ENCODE measurements at regions not wholly inside any gene's neighbourhood (a gene's known extent, or its start where the extent isn't known, plus 50 kb on each side); places are given as distances from the start of the nearest gene placed in this dataset.
A peak's percentile ranks its signal among the peaks of the same experiment; 100 is the strongest.
"Not testable (repeated sequence)": the region's sequence is repeated elsewhere in the genome, so short reads cannot be mapped to it uniquely, and the experiment has no call there.

- no peak overlapping the region for H3K4me3 ChIP-seq (replicated peaks in 1 of 2; ENCODE audit: low read depth in 2 of 2, low read length in 2 of 2)
- TF ChIP-seq CTCF (IDR thresholded peaks at IDR 0.05; ENCODE audit: low read depth, low read length) = no peak
- DNase-seq (ENCODE audit: low read depth in 2 of 2) = no peak
Measured at GRCh38 chr6:18629571-18629970, 242.4 kb downstream of the RNF144B start.

- peak; percentile 40 to 59 for DNase-seq (ENCODE audit: low read depth in 2 of 2)
- no peak for TF ChIP-seq CTCF (IDR thresholded peaks at IDR 0.05; ENCODE audit: low read depth, low read length)
Measured at GRCh38 chr6:18632670-18633410, 245.7 kb downstream of the RNF144B start.

DNA sequence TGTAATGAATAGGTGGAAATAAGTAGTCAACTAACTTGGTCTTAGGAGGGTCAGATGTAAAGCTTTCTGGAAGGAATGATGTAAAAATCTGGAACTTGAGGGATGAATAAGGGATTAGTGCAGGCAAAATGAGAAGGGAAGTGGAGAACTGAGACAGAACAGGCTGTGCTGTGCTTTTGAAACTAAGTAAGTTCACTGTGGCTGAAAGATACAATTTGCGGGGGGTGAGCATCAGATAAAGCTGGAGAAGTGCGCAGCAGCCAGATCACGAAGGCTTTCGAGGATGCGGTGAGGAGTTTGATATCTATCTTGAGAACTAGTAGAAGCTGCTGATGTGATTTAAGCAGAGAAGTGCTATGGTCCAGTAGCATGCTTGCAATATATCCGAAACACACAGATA, 247.8 kb downstream of the RNF144B start:
- no peak for TF ChIP-seq CTCF (IDR thresholded peaks at IDR 0.05; ENCODE audit: low read depth, low read length)
- H3K4me3 ChIP-seq (replicated peaks in 1 of 2; ENCODE audit: low read depth in 2 of 2, low read length in 2 of 2) = no peak overlapping the region
- DNase-seq (ENCODE audit: low read depth in 2 of 2) = no peak

More at GRCh38 chr6:18632670-18633410, 245.7 kb downstream of the RNF144B start:
- no peak overlapping the region for H3K4me3 ChIP-seq (replicated peaks in 1 of 2; ENCODE audit: low read depth in 2 of 2, low read length in 2 of 2)

DNA sequence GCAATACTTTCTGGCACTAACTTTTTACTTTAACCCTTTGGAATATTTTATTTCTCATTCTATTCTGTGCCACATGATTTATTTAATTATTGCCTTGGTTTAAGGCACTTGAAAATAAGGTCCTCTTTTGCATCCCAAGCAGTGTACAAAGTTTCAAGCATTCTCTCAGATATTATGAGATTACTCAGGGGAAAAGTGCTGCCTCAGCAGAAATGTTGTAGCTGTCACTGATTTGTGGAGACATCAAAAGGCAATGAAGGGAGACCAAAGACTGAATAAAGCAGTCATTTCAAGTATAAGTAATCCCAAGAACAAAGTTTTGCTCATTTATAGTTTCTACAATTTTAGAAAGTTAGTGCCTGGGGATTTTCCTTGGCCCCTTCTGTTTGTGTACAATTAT, 253.0 kb downstream of the RNF144B start:
- no peak for DNase-seq (ENCODE audit: low read depth in 2 of 2)
- H3K4me3 ChIP-seq (replicated peaks in 1 of 2; ENCODE audit: low read depth in 2 of 2, low read length in 2 of 2) = no peak overlapping the region
- TF ChIP-seq CTCF (IDR thresholded peaks at IDR 0.05; ENCODE audit: low read depth, low read length) = no peak

DNA sequence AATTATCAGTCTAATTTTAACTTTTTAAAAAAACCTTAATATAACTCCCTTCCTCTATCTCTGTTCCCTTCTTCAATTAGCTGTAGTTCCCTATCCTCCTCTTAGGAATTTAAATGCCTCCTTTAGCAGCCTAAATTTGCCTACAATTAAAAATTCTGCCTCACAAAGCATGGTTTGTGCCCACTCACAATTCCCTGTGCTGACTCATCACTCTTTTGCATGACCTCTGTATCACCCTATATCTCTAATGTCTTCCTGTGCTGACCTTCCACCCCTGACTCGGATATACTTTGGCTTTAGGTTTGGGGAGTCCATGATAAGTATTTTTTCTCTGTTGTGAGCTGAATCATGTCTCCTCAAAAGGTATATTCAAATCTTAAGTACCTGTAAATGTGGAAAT, 253.6 kb downstream of the RNF144B start:
- H3K4me3 ChIP-seq (replicated peaks in 1 of 2; ENCODE audit: low read depth in 2 of 2, low read length in 2 of 2) = no peak overlapping the region
- no peak for DNase-seq (ENCODE audit: low read depth in 2 of 2)
- no peak for TF ChIP-seq CTCF (IDR thresholded peaks at IDR 0.05; ENCODE audit: low read depth, low read length)

- no peak for DNase-seq (ENCODE audit: low read depth in 2 of 2)
- no peak for TF ChIP-seq CTCF (IDR thresholded peaks at IDR 0.05; ENCODE audit: low read depth, low read length)
- H3K4me3 ChIP-seq (replicated peaks in 1 of 2; ENCODE audit: low read depth in 2 of 2, low read length in 2 of 2) = no peak overlapping the region
Measured at GRCh38 chr6:18654821-18655220, 267.7 kb downstream of the RNF144B start.

- DNase-seq (ENCODE audit: low read depth in 2 of 2) = no peak
- no peak for TF ChIP-seq CTCF (IDR thresholded peaks at IDR 0.05; ENCODE audit: low read depth, low read length)
- no peak overlapping the region for H3K4me3 ChIP-seq (replicated peaks in 1 of 2; ENCODE audit: low read depth in 2 of 2, low read length in 2 of 2)
Measured at GRCh38 chr6:18656506-18656905, 269.4 kb downstream of the RNF144B start.

- H3K4me3 ChIP-seq (replicated peaks in 1 of 2; ENCODE audit: low read depth in 2 of 2, low read length in 2 of 2); DNase-seq (ENCODE audit: low read depth in 2 of 2): not testable (repeated sequence)
Measured at GRCh38 chr6:18659994-18660393, 272.8 kb downstream of the RNF144B start.

All from cardiac fibroblast (primary cell).